T-helper 2 cell treated with Interferon-gamma antibody and Interleukin-4, amounts not matched to agents 5 μg/mL and 100 μg/mL, for 36 hours (primary cell): ENCODE measurements at regions not wholly inside any gene's neighbourhood (a gene's known extent, or its start where the extent isn't known, plus 50 kb on each side); places are given as distances from the start of the nearest gene placed in this dataset.
"Not testable (repeated sequence)": the region's sequence is repeated elsewhere in the genome, so short reads cannot be mapped to it uniquely, and the experiment has no call there.

Experiments used
- DNase-seq: peaks from one replicate; pipeline ENCODE4 v3.0.0; 2021; ENCODE audit warnings: low spot score
- H3K27ac Mint-ChIP-seq: one replicate; pipeline ENCODE4 v1.8.0; 2021; ENCODE audit warnings: mild to moderate bottlenecking, mixed read lengths
- H3K27me3 Mint-ChIP-seq: one replicate; pipeline ENCODE4 v1.8.0; 2021; ENCODE audit warnings: low read depth, mixed read lengths
- H3K36me3 Mint-ChIP-seq: one replicate; pipeline ENCODE4 v1.8.0; 2021; ENCODE audit warnings: low read depth, mixed read lengths
- H3K4me1 Mint-ChIP-seq: one replicate; pipeline ENCODE4 v1.8.0; 2021; ENCODE audit warnings: low read depth, mixed read lengths
- H3K4me3 Mint-ChIP-seq: one replicate; pipeline ENCODE4 v1.8.0; 2022; ENCODE audit warnings: mild to moderate bottlenecking, moderate library complexity, mixed read lengths
- H3K9me3 Mint-ChIP-seq: one replicate; pipeline ENCODE4 v1.8.0; 2021; ENCODE audit warnings: mixed read lengths

DNA sequence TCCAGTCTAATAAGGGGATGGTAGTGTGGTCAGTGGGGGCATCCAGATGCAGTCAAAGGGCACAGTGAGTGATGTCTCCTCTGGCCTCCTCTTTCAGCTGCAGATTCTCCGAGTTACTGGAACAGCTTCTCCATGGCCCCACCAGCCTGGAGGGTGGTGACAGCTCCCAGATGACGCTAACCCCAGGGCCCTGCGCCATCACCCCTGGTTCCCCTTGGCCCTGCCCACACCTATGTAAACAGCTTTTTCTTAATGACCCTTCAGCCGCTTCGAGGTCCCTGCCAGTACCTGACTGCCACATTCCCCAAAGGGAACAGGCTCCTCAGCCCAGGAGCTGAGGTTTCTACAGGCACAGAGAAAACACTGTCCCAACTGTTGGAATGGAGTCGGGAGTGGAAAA lies 235.0 kb downstream of the POTED start:
- not testable (repeated sequence) for H3K27ac Mint-ChIP-seq, H3K27me3 Mint-ChIP-seq, H3K36me3 Mint-ChIP-seq, H3K4me3 Mint-ChIP-seq, H3K4me1 Mint-ChIP-seq, DNase-seq, H3K9me3 Mint-ChIP-seq

GRCh38 chr21:13843081-13843480 lies 233.5 kb downstream of the POTED start:
- not testable (repeated sequence) for H3K27ac Mint-ChIP-seq, H3K36me3 Mint-ChIP-seq, H3K27me3 Mint-ChIP-seq, H3K4me1 Mint-ChIP-seq, H3K4me3 Mint-ChIP-seq, DNase-seq, H3K9me3 Mint-ChIP-seq

- H3K27me3 Mint-ChIP-seq, H3K27ac Mint-ChIP-seq, H3K4me3 Mint-ChIP-seq, H3K4me1 Mint-ChIP-seq, H3K9me3 Mint-ChIP-seq, H3K36me3 Mint-ChIP-seq, DNase-seq: not testable (repeated sequence)
Observed at GRCh38 chr21:13827666-13828065, 218.1 kb downstream of the POTED start.

GRCh38 chr21:13827201-13827600 lies 217.6 kb downstream of the POTED start:
- Mint-ChIP-seq H3K9me3 (peaks cover 5% of the 10 kb centered on the region), H3K27me3 (no peaks in the 10 kb centered on the region), H3K4me3 (no peak overlapping the region), H3K4me1 (no peaks in the 10 kb centered on the region), H3K36me3 (no peaks in the 10 kb centered on the region), H3K27ac (no peak overlapping the region)
- no peak for DNase-seq

DNA sequence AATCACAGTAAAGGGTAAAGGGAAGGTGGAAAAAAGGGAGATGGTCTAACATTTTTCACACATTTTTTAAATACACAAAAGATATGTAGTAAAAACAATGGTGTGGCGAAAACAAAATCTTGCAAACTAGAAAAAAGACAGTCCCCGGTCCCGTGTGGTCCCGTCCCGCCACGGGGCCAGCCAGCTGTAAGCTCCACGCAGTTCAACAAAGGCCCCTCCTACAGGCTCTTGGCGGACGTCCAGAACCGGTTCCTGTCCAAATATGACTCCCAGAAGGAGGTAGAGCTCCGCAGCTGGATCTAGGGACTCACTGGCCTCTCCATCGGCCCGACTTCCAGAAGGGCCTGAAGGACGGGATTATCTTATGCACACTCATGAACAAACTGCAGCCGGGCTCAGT lies 216.9 kb downstream of the POTED start:
- not testable (repeated sequence) for DNase-seq, H3K4me1 Mint-ChIP-seq, H3K9me3 Mint-ChIP-seq, H3K27ac Mint-ChIP-seq, H3K27me3 Mint-ChIP-seq, H3K4me3 Mint-ChIP-seq, H3K36me3 Mint-ChIP-seq

- not testable (repeated sequence) for H3K27ac Mint-ChIP-seq, DNase-seq, H3K36me3 Mint-ChIP-seq, H3K4me3 Mint-ChIP-seq, H3K27me3 Mint-ChIP-seq, H3K4me1 Mint-ChIP-seq, H3K9me3 Mint-ChIP-seq
Observed at GRCh38 chr21:13825218-13825778, 215.7 kb downstream of the POTED start.

- not testable (repeated sequence) for H3K36me3 Mint-ChIP-seq, H3K27me3 Mint-ChIP-seq, H3K4me1 Mint-ChIP-seq, H3K4me3 Mint-ChIP-seq, H3K27ac Mint-ChIP-seq, H3K9me3 Mint-ChIP-seq, DNase-seq
Observed at GRCh38 chr21:13820286-13820685, 210.7 kb downstream of the POTED start.

DNA sequence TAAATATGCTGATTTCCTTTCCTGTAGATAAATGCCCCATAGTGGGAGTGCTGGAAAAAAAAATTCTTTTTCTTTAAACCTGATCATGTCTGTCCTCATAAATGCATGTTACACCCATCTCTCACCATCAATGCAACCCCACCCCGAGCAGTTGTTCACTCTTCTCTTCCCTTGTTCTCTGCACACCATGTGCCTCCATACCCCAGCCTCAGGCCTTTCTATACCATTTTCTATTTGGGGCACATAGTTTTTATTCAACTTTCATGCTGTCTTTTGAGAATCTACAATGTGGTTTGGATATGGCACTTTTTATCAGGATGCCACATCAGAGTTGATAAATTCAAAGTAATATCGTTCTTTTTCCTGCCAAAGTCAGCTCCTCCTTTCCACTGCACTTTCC lies 202.6 kb downstream of the POTED start:
- H3K27ac Mint-ChIP-seq, H3K4me1 Mint-ChIP-seq, DNase-seq, H3K4me3 Mint-ChIP-seq, H3K27me3 Mint-ChIP-seq, H3K36me3 Mint-ChIP-seq, H3K9me3 Mint-ChIP-seq: not testable (repeated sequence)

- not testable (repeated sequence) for H3K27me3 Mint-ChIP-seq, H3K9me3 Mint-ChIP-seq, H3K36me3 Mint-ChIP-seq, H3K4me1 Mint-ChIP-seq, DNase-seq, H3K27ac Mint-ChIP-seq, H3K4me3 Mint-ChIP-seq
Observed at GRCh38 chr21:13810559-13810958, 201.0 kb downstream of the POTED start.

DNA sequence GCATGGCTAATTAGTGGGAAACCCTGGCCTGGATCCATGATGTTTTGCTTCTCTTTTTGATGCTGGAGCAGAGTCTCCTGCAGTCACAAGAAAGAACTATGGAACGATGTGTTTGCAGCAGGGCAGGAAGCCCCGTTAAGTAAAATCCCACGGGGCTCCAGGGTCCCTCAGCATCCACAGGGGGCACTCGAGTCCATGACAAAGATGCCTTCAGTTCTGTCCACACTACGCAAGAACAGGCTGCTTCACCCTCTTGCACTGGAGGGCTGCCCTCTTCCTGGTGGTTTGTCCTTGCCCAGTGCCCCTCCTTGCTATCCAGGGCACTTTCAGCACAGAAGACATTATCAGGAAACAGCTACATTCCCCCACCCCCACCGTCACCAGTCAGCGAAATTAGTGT lies 196.9 kb downstream of the POTED start:
- DNase-seq, H3K4me3 Mint-ChIP-seq, H3K9me3 Mint-ChIP-seq, H3K27me3 Mint-ChIP-seq, H3K4me1 Mint-ChIP-seq, H3K27ac Mint-ChIP-seq, H3K36me3 Mint-ChIP-seq: not testable (repeated sequence)

DNA sequence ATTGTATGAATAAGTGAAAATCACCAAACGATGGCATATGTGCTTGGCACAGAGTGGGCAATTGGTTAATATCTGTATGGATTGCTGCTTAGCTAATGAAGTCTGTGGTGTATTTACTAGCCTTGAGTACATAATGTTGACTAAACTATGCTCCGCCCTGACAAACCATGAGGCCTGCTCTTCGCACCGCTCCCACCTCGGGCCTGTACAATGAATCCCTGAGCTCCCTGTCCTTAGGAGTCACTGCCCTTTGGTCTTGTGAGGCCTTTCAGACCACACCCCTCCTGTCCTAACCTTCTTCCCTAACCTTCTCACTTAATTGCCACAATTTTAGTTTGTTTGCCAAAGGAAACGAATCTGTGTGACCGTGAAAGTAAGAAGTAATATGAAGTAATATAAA lies 193.2 kb downstream of the POTED start:
- not testable (repeated sequence) for H3K4me1 Mint-ChIP-seq, H3K27ac Mint-ChIP-seq, H3K4me3 Mint-ChIP-seq, DNase-seq, H3K36me3 Mint-ChIP-seq, H3K9me3 Mint-ChIP-seq, H3K27me3 Mint-ChIP-seq
